ENCODE measurements at regions not wholly inside any gene's neighbourhood (a gene's known extent, or its start where the extent isn't known, plus 50 kb on each side); places are given as distances from the start of the nearest gene placed in this dataset.

DNA sequence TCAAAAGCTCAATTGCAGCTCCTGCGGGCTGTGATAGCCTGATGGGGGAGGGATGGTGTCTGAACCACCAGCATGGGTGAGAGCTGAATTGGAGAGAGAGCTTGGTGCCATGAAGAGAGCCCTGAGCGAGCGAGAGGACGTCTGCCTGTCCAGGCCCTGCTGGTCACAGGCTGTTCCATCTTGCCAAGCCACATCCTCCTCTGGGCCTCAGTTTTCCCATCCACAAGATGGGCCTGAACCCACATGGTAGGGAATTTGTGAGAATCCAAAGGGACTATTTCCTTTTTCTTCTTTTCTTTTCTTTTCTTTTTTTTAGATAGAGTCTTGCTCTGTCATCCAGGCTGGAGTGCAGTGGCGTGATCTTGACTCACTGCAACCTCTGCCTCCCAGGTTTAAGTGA, 276.4 kb downstream of the VRK1 start:
- TF ChIP-seq, protein P1, sequence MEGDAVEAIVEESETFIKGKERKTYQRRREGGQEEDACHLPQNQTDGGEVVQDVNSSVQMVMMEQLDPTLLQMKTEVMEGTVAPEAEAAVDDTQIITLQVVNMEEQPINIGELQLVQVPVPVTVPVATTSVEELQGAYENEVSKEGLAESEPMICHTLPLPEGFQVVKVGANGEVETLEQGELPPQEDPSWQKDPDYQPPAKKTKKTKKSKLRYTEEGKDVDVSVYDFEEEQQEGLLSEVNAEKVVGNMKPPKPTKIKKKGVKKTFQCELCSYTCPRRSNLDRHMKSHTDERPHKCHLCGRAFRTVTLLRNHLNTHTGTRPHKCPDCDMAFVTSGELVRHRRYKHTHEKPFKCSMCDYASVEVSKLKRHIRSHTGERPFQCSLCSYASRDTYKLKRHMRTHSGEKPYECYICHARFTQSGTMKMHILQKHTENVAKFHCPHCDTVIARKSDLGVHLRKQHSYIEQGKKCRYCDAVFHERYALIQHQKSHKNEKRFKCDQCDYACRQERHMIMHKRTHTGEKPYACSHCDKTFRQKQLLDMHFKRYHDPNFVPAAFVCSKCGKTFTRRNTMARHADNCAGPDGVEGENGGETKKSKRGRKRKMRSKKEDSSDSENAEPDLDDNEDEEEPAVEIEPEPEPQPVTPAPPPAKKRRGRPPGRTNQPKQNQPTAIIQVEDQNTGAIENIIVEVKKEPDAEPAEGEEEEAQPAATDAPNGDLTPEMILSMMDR (IDR thresholded peaks at IDR 0.05; ENCODE audit: low read depth, low read length) = no peak
- H3K36me3 ChIP-seq = no peaks in the 10 kb centered on the region
- no peaks in the 10 kb centered on the region for H3K9me3 ChIP-seq (ENCODE audit: severe bottlenecking)
- no peak overlapping the region for H3K27ac ChIP-seq
- H3K27me3 ChIP-seq (ENCODE audit: insufficient read depth, low read depth, severe bottlenecking) = no peaks in the 10 kb centered on the region
- no peak overlapping the region for H3K4me3 ChIP-seq (ENCODE audit: low read depth, low read length)
- DNase-seq = no peak

DNA sequence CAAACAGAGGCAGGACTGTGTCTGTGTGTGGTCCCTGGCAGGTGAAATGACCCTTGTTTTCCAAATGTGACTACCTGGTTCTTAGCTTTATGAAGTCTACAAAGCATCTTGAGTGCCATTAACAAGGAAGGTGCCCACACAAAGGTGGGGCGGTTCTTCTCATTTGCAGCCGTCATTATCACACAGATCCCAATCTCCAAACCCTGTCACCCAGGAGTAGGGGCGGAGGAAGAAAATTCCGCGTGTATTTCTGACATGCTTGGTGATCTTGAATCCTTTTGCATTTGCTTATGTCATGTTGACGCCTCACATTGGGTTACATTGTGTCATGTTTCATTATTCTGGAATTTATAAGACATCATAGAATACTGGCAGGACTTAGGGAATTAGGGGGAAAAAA, 277.3 kb downstream of the VRK1 start:
- Histone ChIP-seq H3K27ac (no peak overlapping the region), H3K9me3 (ENCODE audit: severe bottlenecking) (no peaks in the 10 kb centered on the region), H3K36me3 (no peaks in the 10 kb centered on the region), H3K27me3 (ENCODE audit: insufficient read depth, low read depth, severe bottlenecking) (no peaks in the 10 kb centered on the region), H3K4me3 (ENCODE audit: low read depth, low read length) (no peak overlapping the region)
- TF ChIP-seq, protein P1 (IDR thresholded peaks at IDR 0.05; ENCODE audit: low read depth, low read length) = no peak
- DNase-seq = no peak

DNA sequence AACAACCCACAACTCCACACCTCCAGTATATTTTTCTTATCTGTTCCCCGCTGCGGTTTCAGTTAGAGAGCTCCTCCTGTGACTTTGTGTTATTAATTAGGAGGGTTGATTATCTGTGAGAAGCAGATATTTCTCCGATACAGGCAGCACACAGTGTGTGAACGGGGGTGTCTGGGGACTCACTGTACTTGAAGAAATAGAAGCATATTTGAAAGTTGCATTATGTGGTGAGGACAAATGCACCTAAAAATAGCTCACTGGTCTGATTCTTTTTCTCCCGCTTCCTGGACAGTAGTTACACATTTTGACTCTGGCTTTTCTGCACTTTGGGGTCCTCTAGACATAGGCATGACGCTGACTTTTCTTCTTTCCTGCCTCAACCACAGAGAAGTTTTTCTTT, 277.7 kb downstream of the VRK1 start:
- DNase-seq = no peak
- no peaks in the 10 kb centered on the region for H3K36me3 ChIP-seq
- H3K27ac ChIP-seq = no peak overlapping the region
- TF ChIP-seq, protein P1 (IDR thresholded peaks at IDR 0.05; ENCODE audit: low read depth, low read length) = no peak
- H3K4me3 ChIP-seq (ENCODE audit: low read depth, low read length) = no peak overlapping the region
- H3K27me3 ChIP-seq (ENCODE audit: insufficient read depth, low read depth, severe bottlenecking) = no peaks in the 10 kb centered on the region
- H3K9me3 ChIP-seq (ENCODE audit: severe bottlenecking) = no peaks in the 10 kb centered on the region

DNA sequence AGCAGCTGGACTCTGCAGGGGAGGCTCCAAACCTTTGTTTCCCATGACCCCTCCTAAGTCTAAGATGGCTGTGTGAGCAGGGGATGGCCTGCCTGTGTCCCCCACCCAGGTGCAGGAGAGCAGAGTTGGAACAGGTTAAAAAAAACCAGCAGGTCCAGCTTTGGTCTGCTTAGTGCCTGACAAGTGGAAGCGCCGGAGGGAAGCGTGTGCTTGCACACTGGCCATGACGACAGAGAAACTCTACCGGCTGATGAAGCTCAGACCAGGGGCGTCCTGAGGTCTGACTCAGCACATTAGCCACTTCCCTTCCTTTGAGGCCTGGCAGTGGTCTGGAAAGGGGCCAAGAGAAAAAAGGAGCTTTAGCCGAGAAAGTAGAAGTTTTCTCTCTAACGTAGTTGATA, 280.1 kb downstream of the VRK1 start:
- no peaks in the 10 kb centered on the region for H3K9me3 ChIP-seq (ENCODE audit: severe bottlenecking)
- TF ChIP-seq, protein P1 (IDR thresholded peaks at IDR 0.05; ENCODE audit: low read depth, low read length) = no peak
- no peak for DNase-seq
- H3K4me3 ChIP-seq (ENCODE audit: low read depth, low read length) = no peak overlapping the region
- no peaks in the 10 kb centered on the region for H3K36me3 ChIP-seq
- H3K27me3 ChIP-seq (ENCODE audit: insufficient read depth, low read depth, severe bottlenecking) = no peaks in the 10 kb centered on the region
- no peak overlapping the region for H3K27ac ChIP-seq

DNA sequence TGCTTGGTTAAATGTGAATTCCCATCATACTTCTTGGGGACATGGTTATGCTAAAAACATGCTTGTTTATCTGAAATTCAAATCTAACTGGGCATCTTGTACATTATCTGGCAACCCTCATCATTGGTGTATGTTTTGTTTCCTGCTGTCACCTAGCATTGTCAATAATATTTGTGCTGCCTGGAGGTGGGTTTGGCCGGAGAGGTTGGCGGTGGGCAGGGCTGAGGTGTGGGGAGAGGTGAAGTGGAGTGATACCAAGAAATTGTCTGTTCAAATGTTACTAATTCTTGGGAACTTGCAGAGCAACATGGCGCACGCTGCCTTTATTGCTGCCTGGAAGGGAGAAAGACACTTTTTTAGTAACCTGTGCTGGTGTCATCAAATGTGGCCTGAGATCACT, 280.5 kb downstream of the VRK1 start:
- Histone ChIP-seq H3K4me3 (ENCODE audit: low read depth, low read length) (no peak overlapping the region), H3K27me3 (ENCODE audit: insufficient read depth, low read depth, severe bottlenecking) (no peaks in the 10 kb centered on the region), H3K27ac (no peak overlapping the region), H3K36me3 (no peaks in the 10 kb centered on the region), H3K9me3 (ENCODE audit: severe bottlenecking) (no peaks in the 10 kb centered on the region)
- TF ChIP-seq, protein P1 (IDR thresholded peaks at IDR 0.05; ENCODE audit: low read depth, low read length) = no peak
- DNase-seq = no peak

DNA sequence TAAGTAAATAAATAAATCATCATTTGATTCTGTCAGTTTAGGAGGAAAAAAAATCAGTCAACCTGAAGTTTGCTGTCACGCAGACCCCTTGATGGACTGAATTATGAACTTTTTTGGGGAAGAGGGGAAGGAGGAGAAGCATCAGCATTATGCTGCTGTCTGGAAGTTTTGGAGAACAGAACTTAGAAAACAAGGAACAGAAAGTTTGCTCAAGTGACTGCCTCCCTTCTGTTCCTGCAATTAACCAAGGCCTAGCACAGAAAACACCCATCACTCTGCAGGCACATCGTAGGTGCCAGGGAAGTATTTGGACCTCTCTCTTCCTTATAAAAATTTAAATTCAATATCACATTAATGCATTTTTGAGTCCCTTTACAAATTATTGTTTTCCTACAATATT, 283.8 kb downstream of the VRK1 start:
- Histone ChIP-seq H3K27me3 (ENCODE audit: insufficient read depth, low read depth, severe bottlenecking) (no peaks in the 10 kb centered on the region), H3K27ac (no peak overlapping the region), H3K9me3 (ENCODE audit: severe bottlenecking) (peaks cover 6% of the 10 kb centered on the region), H3K36me3 (no peaks in the 10 kb centered on the region), H3K4me3 (ENCODE audit: low read depth, low read length) (no peak overlapping the region)
- DNase-seq = no peak
- TF ChIP-seq, protein P1 (IDR thresholded peaks at IDR 0.05; ENCODE audit: low read depth, low read length) = no peak
